ENCODE measurements at regions not wholly inside any gene's neighbourhood (a gene's known extent, or its start where the extent isn't known, plus 50 kb on each side); places are given as distances from the start of the nearest gene placed in this dataset.
A peak's percentile ranks its signal among the peaks of the same experiment; 100 is the strongest.
"Not testable (repeated sequence)": the region's sequence is repeated elsewhere in the genome, so short reads cannot be mapped to it uniquely, and the experiment has no call there.

DNA sequence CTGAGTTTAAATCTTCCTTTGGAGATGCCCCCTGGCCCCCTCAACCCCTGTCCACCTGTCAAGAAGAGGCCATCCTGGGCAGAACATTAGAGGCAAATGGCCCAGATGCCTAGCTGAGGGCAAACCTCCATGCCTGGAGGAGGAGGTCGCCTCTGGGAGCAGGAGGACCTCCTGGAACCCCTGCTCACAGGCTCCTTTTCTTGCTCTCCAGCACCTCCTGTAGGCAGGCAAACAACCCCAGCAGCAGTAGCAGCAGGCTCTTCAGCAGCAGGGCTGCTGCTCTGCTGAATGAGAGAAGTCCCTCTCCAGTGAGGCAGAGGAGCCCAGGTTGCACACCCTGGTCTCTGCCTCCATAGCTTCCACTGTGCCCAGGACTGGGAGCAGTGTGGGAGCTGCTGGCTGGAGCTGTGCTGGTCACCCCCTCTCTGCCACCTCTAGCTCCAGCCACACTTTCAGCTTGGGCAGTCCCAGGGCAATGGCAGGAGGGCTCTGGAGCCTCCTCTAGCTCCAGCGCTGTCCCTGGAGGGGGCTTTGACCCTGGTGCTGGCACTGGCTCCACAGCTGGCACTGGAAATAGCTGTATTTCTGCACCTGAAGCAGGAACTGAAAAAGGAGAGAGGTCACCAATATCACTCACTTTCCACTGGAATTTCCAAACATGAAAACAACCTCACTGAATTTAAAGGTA is 1494.5 kb upstream of the TPTE start:
- not testable (repeated sequence) for DNase-seq

DNA sequence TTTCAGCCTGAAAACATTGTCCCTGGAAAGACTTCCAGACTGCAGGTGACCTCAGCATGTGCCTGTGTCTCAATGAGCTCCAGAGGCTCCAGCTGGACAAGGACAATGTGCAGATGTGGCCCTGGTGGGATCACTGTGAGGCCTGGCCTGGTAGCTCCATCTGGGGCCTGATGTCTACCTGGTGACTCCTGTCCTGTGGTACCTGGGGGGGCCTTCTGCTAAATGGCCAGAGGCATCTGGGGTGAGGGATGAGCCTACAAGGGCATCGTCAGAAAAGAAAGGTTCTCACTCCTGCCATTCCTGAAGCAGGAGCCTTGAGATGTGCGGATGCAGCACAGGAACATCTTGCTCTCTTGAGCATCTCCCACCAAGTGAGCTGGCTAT is 1494.0 kb upstream of the TPTE start:
- peak in 1 of 2 experiments; percentile 23 for DNase-seq

DNA sequence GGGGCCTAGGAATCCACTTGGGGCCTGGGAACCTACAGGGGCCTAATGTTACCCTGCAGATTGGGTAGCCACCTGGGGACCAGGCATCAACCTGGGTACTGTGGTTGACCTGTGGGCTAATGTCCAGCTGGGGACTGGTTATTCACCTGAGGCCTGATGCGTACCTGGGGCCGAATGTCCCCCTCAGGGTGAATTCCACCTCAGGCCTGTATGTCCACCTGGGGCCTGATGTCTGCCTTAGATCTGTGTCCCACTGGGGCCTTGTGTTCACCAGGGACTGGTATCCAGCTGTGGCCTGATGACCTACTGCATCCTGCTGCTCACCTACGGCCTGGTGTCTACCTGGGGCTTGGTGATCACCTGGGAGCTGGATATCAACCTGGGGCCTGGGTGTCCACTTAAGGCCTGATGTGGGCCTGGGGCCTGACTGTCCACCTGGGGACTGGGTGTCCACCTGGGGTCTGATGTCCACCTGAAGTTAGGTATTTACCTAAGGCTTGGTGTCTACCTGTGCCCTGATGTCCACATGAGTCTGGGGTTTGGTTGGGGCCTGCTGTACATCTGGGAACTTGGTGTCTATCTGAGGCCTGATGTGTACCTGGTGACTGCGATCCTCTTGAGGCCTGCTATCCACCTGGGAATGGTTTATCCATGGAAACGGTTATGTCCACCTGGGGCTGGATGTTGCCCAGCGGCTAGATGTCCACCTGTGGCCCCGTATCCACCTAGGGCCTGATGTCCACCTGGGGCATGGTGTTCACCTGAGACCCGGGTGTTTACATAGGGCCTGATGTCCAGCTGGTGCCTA is 1492.6 kb upstream of the TPTE start:
- peak in 1 of 2 experiments; percentile 20 for DNase-seq

DNA sequence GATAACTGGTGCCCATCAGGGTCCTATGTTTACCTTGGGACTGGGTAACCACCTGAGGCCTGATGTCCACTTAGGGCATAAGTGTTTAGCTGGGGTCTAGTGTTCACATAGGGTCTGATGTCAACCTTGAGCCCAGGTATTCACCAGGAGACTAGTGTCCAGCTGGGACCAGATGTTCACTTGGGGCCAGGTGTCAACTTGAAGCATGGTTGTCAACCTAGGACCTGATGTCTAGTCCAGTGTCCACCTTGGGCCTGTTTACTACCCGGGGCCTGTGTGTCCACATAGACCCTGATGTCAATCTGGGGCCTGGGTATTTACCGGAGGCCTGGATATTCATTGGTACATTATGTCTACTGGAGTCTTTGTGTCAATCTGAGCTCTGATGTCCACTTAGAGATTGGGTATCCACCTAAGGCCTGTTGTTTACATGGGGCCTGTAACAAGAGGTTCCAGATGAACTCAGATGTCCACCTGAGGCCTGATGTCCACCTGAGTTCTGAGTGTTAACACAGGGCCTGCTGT is 1491.2 kb upstream of the TPTE start:
- DNase-seq = peak in 1 of 2 experiments; percentile 21

DNA sequence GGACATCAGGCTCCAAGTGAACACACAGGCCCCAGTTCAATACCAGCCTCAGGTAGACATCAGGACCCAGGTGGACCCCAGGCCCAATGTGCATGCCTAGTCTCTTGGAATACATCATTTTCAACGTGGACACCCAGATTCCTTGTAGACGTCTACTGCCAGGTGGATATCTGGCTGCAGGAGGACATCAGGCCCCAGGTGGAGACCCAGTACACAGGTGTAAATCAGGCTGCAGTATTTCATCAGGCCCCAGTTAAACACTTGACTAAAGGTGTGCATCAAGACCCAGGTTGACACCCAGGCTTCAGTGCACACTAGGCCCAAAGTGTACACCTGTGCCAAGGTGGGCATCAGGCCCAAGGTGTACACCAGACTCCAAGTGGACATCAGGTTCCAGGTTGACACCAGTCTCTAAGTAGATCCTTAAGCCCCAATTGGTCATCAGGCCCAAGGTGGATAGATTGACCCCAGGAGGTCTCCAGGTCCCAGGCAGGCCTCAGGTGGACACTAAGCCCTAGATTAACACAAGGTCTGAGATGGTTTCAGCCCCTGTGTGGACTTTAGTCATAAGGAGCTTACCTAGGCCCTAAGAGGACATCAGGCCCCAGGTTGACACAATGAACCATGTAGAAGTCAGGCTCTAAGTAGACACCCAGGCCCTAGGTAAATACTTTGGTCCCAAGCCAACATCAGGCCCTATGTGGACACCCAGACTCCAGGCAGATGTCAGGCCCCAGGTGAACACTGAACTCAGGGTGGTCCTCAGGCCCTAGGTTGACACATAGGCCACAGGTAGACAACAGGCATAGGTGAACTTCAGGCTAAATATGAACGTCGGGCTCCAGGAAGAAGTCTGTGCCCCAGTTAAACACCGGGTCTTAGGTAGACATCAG is 1489.7 kb upstream of the TPTE start:
- peak in 1 of 2 experiments; percentile 13 for DNase-seq

GRCh38 chr21:9032547-9032946 is 1488.8 kb upstream of the TPTE start:
- DNase-seq = not testable (repeated sequence)

DNA sequence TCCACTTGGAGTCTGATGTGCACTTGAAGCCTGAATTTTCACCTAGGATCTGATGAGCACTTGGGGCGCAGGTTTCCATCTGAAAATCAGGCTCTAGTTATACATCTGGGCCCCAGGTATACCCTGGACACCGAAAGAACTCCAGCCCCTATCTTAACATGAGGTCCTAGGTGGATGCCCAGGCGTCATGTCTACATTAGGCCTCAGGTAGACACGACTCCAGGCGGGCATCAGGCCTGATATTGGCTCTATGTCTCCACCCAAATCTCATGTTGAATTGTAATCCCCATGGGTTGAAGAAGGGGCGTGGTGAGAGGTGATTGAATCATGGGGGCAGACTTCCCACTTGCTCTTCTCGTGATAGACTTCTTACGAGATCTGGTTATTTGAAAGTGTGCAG is 1488.1 kb upstream of the TPTE start:
- not testable (repeated sequence) for DNase-seq

DNA sequence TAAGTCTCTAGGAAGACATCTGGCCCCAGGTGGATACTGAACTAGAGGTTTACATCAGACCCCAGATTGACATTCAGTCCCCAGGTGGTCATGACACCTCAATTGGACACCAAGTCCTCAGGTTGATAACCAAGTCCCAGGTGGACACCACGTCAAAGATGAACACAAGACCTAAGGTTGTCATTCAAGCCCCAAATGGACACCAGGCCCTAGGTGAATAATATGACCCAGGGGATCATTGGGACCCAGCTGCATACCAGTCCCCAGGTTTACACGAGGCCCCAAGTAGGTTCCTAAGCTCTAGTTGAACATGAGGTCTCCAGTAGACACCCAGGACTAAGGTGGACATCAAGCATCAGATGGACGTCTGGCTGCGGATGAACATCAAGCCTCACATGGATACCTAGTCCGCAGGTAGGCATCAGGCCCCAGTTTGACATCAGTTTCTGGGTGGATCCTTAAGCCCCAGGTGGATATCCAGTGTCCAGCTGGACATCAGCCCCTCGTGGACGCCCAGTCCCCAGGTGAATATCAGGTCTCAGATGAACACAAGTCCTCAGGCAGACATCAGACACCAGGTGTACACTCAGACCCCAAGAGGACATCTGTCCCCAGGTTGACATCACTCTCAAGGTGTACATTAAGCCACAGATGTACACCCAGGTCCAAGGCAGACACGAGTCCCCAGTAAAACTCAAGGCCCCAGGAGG is 1486.7 kb upstream of the TPTE start:
- DNase-seq = peak in 1 of 2 experiments; percentile 20

DNA sequence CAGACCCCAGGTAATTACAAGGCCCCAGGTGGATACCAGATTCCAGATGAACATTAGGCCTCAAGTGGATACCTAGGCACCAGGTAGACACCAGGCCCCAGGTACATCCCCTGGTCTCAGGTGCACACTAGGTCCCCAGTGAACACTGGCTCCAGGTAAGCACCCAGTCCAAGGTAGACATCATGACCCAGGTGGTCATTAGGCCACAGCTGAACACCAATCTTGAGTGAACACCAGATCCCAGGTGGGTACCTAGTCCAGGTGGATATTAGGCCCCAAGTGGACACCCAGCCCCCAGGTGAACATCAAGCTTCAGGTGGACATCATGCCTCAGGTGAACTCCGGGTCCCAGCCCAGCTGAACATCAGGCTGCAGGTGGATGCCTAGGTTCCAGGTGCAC is 1486.2 kb upstream of the TPTE start:
- DNase-seq = not testable (repeated sequence)

- DNase-seq = peak in 1 of 2 experiments; percentile 11
These were observed 1485.4 kb upstream of the TPTE start for GRCh38 chr21:9035970-9036369.

- peak in 1 of 2 experiments; percentile 14 for DNase-seq
These were observed 1484.3 kb upstream of the TPTE start for GRCh38 chr21:9036966-9037587.

DNA sequence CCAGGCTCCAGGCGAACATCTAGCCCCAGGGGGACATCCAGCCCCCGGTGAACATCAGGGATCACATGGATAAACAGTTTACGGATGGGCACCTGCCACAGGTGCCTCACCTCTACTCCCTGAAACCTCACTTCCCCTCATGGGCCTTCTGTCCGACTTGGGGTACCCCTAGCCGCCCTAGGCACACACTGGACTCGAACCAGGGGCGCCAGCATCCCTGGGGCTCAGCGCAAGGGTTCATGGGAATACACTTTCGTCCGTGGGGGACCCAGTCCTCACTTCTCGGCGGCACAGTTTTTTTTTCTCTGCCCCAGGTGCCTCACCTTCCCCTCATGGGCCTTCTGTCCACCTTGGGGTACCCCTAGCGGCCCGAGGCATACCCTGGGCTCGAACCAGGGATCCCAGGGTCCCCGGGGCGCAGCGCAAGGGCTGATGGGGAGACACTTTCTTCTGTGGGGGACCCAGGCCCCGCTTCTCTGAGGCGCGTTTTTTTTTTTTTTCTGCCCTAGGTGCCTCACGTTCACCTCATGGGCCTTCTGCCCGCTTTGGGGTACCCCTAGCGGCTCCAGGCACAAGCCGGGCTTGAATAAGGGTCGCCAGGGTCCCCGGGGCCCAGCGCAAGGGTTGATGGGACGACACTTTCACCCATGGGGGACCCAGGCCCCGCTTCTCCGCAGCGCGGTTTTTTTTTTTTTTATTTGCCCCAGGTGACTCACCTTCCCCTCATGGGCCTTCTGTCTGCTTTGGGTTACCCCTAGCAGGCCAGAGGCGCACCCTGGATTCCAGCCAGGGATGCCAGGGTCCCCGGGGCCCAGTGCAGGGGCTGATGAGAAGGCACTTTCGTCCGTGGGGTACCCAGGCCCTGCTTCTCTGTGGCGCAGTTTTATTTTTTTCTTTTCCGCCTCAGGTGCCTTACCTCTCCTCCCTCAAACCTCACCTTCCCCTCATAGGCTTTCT is 1483.5 kb upstream of the TPTE start:
- DNase-seq = peak in 1 of 2 experiments; percentile 14

- DNase-seq = not testable (repeated sequence)
These were observed 1481.6 kb upstream of the TPTE start for GRCh38 chr21:9039520-9040365.

- not testable (repeated sequence) for DNase-seq
These were observed 1481.0 kb upstream of the TPTE start for GRCh38 chr21:9040406-9040805.

- not testable (repeated sequence) for DNase-seq
These were observed 1480.0 kb upstream of the TPTE start for GRCh38 chr21:9041175-9041948.

- not testable (repeated sequence) for DNase-seq
These were observed 1478.3 kb upstream of the TPTE start for GRCh38 chr21:9043089-9043488.

DNA sequence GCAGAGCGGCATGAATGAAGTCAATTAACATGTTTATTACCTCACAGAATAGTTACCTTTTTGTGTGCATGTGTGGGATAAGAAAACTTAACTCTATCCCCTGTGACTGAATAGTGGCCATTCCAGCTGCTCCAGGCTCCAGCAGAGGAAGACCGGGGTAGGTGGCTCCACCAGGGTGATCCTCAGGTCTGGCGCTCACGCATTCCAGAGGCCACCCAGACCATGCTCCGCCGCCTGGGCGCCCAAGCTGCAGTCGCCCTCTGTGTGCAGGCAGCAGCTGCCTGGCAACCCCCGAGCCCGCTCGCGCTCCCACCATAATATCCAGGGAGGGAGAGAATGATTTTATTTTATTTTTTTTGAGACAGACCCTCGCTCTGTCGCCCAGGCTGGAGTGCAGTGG is 1474.5 kb upstream of the TPTE start:
- not testable (repeated sequence) for DNase-seq

- DNase-seq = not testable (repeated sequence)
These were observed 1453.9 kb upstream of the TPTE start for GRCh38 chr21:9067515-9067914.

DNA sequence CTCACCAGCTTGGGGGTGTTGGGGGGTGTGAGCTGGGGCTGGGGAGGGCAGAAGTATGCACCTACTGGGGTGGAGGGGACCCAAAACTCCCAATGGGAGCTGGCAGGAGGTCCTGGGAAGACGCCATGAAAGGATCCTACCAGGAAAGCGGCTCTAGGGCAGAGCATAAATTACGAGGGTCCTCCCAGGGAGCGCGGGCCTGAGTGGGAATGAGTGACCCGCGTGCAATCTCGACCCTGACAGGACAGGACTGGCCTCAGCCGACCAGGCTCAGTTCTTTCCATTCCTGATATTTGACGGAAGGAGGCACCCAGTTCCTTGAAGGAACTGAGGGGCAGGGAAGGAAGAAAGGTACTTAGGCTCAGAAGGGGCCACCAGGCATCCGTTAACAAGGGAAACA is 1452.8 kb upstream of the TPTE start:
- not testable (repeated sequence) for DNase-seq

Data from activated T-cell treated with anti-CD3 and anti-CD28 coated beads, Interleukin-2, amount 50 U/mL, for 48 hours (primary cell).